T-helper 17 cell (primary cell): ENCODE measurements at regions not wholly inside any gene's neighbourhood (a gene's known extent, or its start where the extent isn't known, plus 50 kb on each side); places are given as distances from the start of the nearest gene placed in this dataset.
"Not testable (repeated sequence)": the region's sequence is repeated elsewhere in the genome, so short reads cannot be mapped to it uniquely, and the experiment has no call there.

Experiments used
- ATAC-seq: fragments of 150-1000 bp; cut with Tn5 transposase; 2 replicates; pipeline ENCODE4 v1.10.0; 2021; ENCODE audit warnings: mild to moderate bottlenecking, moderate library complexity
- DNase-seq, 3 donors: peaks; one replicate each; pipeline versions ENCODE4 v3.0.0 to v3.0.0-alpha.2; 2020 to 2021
- H3K9me3 ChIP-seq: one replicate; pipeline ENCODE4 v1.7.0; 2013; ENCODE audit warnings: low read length, mild to moderate bottlenecking; ENCODE audit not compliant: control insufficient read depth, poor library complexity, severe bottlenecking
- H3K27ac Mint-ChIP-seq: one replicate; pipeline ENCODE4 v1.8.0; 2022; ENCODE audit warnings: mild to moderate bottlenecking, moderate library complexity, mixed read lengths
- H3K27me3 Mint-ChIP-seq: one replicate; pipeline ENCODE4 v1.8.0; 2022; ENCODE audit warnings: mixed read lengths
- H3K36me3 Mint-ChIP-seq: one replicate; pipeline ENCODE4 v1.8.0; 2022; ENCODE audit warnings: low read depth, mixed read lengths
- H3K4me1 Mint-ChIP-seq: one replicate; pipeline ENCODE4 v1.8.0; 2022; ENCODE audit warnings: mild to moderate bottlenecking, mixed read lengths
- H3K4me3 Mint-ChIP-seq: one replicate; pipeline ENCODE4 v1.8.0; 2022; ENCODE audit warnings: mild to moderate bottlenecking, moderate library complexity, mixed read lengths

- H3K36me3 Mint-ChIP-seq, result no peaks in the 10 kb centered on the region
- DNase-seq (no peak), ATAC-seq (no peak)
- peaks cover 3% of the 10 kb centered on the region for H3K9me3 ChIP-seq
- peaks cover 6% of the 10 kb centered on the region for H3K27me3 Mint-ChIP-seq
- H3K27ac Mint-ChIP-seq, result no peak overlapping the region
- peaks cover 4% of the 10 kb centered on the region for H3K4me1 Mint-ChIP-seq
- H3K4me3 Mint-ChIP-seq, result no peak overlapping the region
Measured at GRCh38 chr5:10892911-10893215, 131.8 kb upstream of the DAP start.

DNA sequence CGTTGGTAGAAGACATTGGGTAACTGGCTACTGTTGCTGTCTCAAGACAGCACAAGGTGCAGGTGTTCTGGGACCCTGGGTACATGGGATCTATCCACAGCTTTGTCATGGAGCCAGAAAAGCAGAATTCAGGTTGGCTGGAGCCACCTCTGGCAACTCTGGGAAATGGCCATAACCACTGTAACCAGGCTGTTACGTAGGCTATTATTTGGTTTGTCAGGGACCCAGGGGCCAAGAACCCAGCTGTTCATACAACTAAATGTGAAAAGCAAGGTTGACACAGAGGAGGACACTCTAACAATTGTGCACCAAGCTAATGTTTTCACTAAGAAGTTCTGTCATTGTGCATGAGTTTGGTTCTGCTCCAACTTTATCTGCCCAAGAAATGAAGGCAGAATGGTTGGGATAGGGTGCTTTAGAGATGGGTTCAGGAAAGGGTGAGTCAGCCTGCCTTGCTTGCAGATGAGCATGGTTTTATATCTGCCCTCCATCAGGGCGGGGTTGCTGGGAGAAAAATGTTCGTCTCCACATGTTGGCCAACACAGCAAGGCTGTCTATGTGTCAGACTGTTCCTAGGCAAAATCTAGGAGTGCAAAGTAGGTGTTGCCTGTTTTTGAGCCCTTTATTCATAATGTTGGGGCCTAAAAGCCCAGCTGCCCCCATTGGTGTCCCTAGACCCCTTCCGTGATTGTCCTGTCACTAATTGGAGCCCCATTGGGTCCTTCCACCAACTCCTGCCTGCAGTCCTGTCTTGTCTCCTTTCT is 131.3 kb upstream of the DAP start:
- DNase-seq (no peak), ATAC-seq (no peak)
- Mint-ChIP-seq H3K27me3 (peaks cover 6% of the 10 kb centered on the region), H3K4me1 (peaks cover 4% of the 10 kb centered on the region), H3K4me3 (no peak overlapping the region), H3K27ac (no peak overlapping the region), H3K36me3 (no peaks in the 10 kb centered on the region)
- H3K9me3 ChIP-seq, result peaks cover 3% of the 10 kb centered on the region

GRCh38 chr5:10891193-10891592 is 130.2 kb upstream of the DAP start:
- Mint-ChIP-seq H3K27me3 (peaks cover 6% of the 10 kb centered on the region), H3K4me3 (no peak overlapping the region), H3K27ac (no peak overlapping the region), H3K4me1 (peaks cover 4% of the 10 kb centered on the region), H3K36me3 (no peaks in the 10 kb centered on the region)
- no peak for DNase-seq
- ATAC-seq, result no peak
- peaks cover 3% of the 10 kb centered on the region for H3K9me3 ChIP-seq

DNA sequence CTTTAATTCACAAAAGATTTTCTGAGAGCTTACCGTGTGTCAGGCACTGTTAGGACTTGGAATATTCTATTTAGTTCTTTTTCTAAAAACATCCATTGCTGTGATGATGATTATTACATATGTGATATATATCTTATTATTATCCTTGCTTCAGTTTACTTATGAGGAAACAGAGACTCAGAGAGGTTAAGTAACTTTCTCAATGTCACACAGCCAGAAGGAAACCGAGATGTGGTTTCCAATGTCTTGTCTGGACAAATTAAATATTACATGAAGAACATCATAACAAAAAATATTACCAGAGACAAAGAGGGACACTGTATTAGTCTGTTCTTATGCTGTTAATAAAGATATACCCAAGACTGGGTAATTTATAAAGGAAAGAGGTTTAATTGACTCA is 125.5 kb upstream of the DAP start:
- ATAC-seq (no peak), DNase-seq (no peak)
- H3K4me1 Mint-ChIP-seq, result peaks cover 4% of the 10 kb centered on the region
- H3K36me3 Mint-ChIP-seq, result no peaks in the 10 kb centered on the region
- peaks cover 7% of the 10 kb centered on the region for H3K27me3 Mint-ChIP-seq
- H3K27ac Mint-ChIP-seq, result no peak overlapping the region
- peaks cover 3% of the 10 kb centered on the region for H3K9me3 ChIP-seq
- H3K4me3 Mint-ChIP-seq, result no peak overlapping the region

GRCh38 chr5:10885026-10885425 is 124.0 kb upstream of the DAP start:
- ATAC-seq (no peak), DNase-seq (no peak)
- Mint-ChIP-seq H3K27ac (no peak overlapping the region), H3K4me1 (peaks cover 4% of the 10 kb centered on the region), H3K27me3 (peaks cover 11% of the 10 kb centered on the region), H3K4me3 (no peak overlapping the region), H3K36me3 (no peaks in the 10 kb centered on the region)
- no peaks in the 10 kb centered on the region for H3K9me3 ChIP-seq

DNA sequence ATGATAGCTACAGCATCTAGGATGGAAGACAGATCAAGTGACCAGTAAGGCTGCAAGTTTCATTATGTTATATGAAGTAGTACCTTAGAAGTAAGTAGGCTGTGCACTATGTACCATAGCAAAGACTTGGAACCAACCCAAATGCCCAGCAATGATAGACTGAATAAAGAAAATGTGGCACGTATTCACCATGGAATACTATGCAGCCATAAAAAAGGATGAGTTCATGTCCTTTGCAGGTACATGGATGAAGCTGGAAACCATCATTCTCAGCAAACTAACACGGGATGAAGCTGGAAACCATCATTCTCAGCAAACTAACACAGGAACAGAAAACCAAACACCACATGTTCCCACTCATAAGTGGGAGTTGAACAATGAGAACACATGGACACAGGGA is 122.9 kb upstream of the DAP start:
- peaks cover 17% of the 10 kb centered on the region for H3K27me3 Mint-ChIP-seq

GRCh38 chr5:10880934-10881333 is 119.9 kb upstream of the DAP start:
- H3K9me3 ChIP-seq, result no peaks in the 10 kb centered on the region
- Mint-ChIP-seq H3K36me3 (no peaks in the 10 kb centered on the region), H3K4me1 (no peaks in the 10 kb centered on the region), H3K27ac (no peak overlapping the region), H3K4me3 (no peak overlapping the region), H3K27me3 (peaks cover 42% of the 10 kb centered on the region)
- no peak for DNase-seq
- no peak for ATAC-seq

More for the DNA sequence above, 122.9 kb upstream of the DAP start:
- not testable (repeated sequence) for H3K4me3 Mint-ChIP-seq, H3K36me3 Mint-ChIP-seq, H3K27ac Mint-ChIP-seq, DNase-seq, H3K4me1 Mint-ChIP-seq, H3K9me3 ChIP-seq, ATAC-seq

GRCh38 chr5:10876996-10877395 is 116.0 kb upstream of the DAP start:
- not testable (repeated sequence) for DNase-seq, H3K9me3 ChIP-seq, H3K4me1 Mint-ChIP-seq, H3K27ac Mint-ChIP-seq, H3K36me3 Mint-ChIP-seq, H3K4me3 Mint-ChIP-seq, ATAC-seq
- H3K27me3 Mint-ChIP-seq, result peaks cover 58% of the 10 kb centered on the region

- no peaks in the 10 kb centered on the region for H3K4me1 Mint-ChIP-seq
Measured at GRCh38 chr5:10876006-10876744, 115.1 kb upstream of the DAP start.

GRCh38 chr5:10875201-10875768 is 114.3 kb upstream of the DAP start:
- H3K9me3 ChIP-seq, result no peaks in the 10 kb centered on the region
- no peak overlapping the region for H3K4me3 Mint-ChIP-seq
- DNase-seq, result no peak

More at GRCh38 chr5:10876006-10876744, 115.1 kb upstream of the DAP start:
- H3K27me3 Mint-ChIP-seq, result peaks cover 55% of the 10 kb centered on the region
- ATAC-seq (no peak), DNase-seq (no peak)
- H3K9me3 ChIP-seq, result no peaks in the 10 kb centered on the region
- no peak overlapping the region for H3K27ac Mint-ChIP-seq
- H3K36me3 Mint-ChIP-seq, result no peaks in the 10 kb centered on the region
- H3K4me3 Mint-ChIP-seq, result no peak overlapping the region

GRCh38 chr5:10874541-10874940 is 113.5 kb upstream of the DAP start:
- no peaks in the 10 kb centered on the region for H3K9me3 ChIP-seq
- DNase-seq (no peak), ATAC-seq (no peak)
- H3K36me3 Mint-ChIP-seq, result no peaks in the 10 kb centered on the region
- H3K4me3 Mint-ChIP-seq, result no peak overlapping the region
- H3K27me3 Mint-ChIP-seq, result peaks cover 53% of the 10 kb centered on the region
- no peak overlapping the region for H3K27ac Mint-ChIP-seq
- H3K4me1 Mint-ChIP-seq, result no peaks in the 10 kb centered on the region

More at GRCh38 chr5:10875201-10875768, 114.3 kb upstream of the DAP start:
- H3K4me1 Mint-ChIP-seq, result no peaks in the 10 kb centered on the region
- H3K27me3 Mint-ChIP-seq, result peaks cover 60% of the 10 kb centered on the region
- H3K36me3 Mint-ChIP-seq, result no peaks in the 10 kb centered on the region
- H3K27ac Mint-ChIP-seq, result no peak overlapping the region
- no peak for ATAC-seq

DNA sequence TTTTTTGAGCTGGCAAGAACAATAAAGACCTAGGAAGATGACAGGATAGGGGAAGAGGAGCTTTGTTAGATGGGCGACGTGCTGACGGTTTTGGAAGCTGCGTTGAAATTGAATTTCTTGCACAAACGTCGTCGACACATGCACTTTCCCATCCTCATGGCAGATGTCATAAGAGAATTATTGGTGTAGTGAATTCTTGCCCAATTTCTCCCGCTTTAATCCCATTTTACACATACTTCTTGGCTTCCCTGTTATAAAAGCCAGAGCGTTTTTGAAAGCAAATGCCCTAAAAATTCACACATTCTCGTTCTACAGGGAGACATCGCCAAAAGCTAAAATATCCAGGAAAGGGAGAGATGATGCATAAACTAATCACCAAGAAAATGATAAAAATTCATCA is 109.8 kb upstream of the DAP start:
- H3K9me3 ChIP-seq, result no peaks in the 10 kb centered on the region
- ATAC-seq (no peak), DNase-seq (no peak)
- Mint-ChIP-seq H3K36me3 (no peaks in the 10 kb centered on the region), H3K4me1 (no peaks in the 10 kb centered on the region), H3K4me3 (no peak overlapping the region), H3K27me3 (peaks cover 25% of the 10 kb centered on the region), H3K27ac (no peak overlapping the region)

DNA sequence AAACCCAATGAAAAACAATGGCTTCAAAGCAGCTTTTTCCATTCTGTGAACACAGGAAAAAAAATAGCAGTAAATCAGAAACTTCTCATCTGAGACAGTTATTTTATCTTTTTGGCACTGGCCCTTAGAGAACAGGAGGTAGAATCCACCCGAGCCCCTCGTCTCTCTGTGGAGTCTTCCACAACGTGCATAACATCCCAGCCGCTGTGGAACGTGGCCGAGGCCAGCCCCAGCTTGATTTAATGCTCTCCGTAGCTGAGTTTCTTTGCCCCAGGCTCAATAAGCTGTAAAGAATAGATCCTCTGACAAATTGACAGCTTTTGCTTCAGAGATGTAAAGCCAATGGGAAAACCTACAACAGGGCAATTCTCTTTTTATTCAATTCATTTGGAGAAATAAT is 107.9 kb upstream of the DAP start:
- Mint-ChIP-seq H3K27ac (no peak overlapping the region), H3K4me3 (no peak overlapping the region), H3K36me3 (no peaks in the 10 kb centered on the region), H3K4me1 (no peaks in the 10 kb centered on the region), H3K27me3 (peaks cover 13% of the 10 kb centered on the region)
- H3K9me3 ChIP-seq, result no peaks in the 10 kb centered on the region
- ATAC-seq (no peak), DNase-seq (no peak)
